GM21723 (cell line): ENCODE measurements at regions not wholly inside any gene's neighbourhood (a gene's known extent, or its start where the extent isn't known, plus 50 kb on each side); places are given as distances from the start of the nearest gene placed in this dataset.
"Not testable (repeated sequence)": the region's sequence is repeated elsewhere in the genome, so short reads cannot be mapped to it uniquely, and the experiment has no call there.

Source experiments
- ATAC-seq: cut with Tn5 transposase; IDR thresholded peaks from one replicate; pipeline ENCODE4 v1.9.1; 2021; ENCODE audit warnings: mild to moderate bottlenecking, moderate library complexity; ENCODE audit not compliant: unreplicated experiment

DNA sequence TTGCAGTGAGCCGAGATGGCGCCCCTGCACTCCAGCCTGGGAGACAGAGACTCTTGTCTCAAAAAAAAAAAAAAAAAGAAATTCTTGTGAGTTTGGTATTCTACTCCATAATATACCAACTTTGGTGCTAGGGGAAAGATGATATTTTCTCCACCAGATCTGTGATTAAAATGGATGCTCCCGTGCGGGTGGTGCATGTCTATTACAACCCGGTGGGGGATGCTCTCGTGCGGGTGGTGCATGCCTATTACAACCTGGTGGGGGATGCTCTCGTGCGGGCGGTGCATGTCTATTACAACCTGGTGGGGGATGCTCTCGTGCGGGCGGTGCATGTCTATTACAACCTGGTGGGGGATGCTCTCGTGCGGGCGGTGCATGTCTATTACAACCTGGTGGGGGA lies 244.1 kb upstream of the RGMA start:
- ATAC-seq, result not testable (repeated sequence)

DNA sequence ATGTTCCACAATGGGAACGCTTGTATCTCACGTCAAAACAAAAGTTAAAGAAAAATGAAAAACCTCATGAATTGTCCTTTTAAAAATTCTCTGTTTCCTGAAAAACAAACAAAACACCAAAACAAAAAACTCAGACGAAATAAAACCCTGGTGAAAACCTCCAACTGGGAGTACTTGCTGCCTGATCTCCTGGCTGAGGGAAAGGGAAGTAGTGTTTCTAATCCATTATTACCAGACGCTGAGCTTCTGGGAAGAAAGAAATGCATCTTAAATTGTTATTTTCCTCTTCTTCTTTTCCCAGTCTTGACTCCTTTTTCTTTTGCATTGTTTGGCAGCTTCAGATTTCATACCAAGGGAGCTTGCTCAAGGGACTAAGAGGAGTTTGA lies 243.2 kb upstream of the RGMA start:
- no peak for ATAC-seq

DNA sequence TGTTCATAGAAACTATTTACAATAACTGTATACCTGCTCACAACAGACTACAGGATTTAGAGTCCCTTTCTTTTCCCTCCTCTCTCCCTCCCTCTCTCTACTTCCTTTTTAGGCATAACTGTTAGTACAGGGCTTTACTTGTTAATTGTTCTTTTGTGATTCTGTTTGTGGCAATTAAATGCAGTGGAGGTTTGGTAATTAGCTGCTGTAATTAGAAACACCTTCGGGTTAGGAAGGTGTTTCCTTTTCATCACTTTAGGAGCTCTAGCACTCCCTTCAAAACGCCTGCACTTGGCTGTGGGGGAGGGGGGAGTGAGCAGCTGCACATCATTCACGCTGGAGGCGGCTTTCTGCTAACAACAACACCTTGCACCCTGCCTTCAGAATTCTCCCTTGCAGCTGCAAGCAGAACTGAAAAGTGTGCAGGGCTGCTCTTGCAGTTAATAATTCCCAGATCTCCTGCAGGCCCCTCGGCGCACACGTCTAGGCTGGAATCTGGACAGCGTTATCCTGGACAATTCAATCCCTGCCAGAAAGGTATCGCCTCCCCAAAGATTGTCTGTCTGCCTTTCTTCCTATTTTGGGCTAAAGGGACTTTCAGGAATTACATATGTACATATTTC lies 242.6 kb upstream of the RGMA start:
- no peak for ATAC-seq

DNA sequence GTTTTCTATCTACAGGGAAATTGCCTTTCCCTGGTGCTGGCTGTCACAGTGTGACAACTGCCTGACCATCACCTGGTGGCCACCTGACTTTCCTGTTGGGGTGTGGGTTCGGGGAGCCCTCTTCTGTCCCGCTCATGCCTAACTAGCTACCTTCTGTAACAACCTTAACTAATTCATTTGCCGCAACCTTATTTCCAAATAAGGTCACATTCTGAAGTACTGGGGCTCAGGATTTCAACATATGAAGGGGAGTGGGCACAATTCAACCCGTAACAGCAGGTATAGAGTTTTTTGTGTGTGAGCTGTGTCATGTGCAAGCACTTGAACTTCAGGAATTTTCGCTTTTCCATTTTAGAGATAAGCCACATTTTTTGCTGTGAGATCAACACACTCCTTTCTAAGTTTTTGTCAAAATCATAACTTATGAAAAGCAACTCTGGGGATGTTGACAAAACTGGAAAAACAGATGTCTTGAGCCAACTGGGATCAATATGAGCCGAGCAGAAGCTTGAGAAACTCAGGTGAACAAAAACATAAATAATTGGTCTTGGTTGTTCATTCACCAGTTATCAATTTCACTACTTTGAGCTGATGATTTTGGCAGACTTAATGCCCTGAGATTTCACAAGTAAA lies 242.0 kb upstream of the RGMA start:
- ATAC-seq, result no peak

DNA sequence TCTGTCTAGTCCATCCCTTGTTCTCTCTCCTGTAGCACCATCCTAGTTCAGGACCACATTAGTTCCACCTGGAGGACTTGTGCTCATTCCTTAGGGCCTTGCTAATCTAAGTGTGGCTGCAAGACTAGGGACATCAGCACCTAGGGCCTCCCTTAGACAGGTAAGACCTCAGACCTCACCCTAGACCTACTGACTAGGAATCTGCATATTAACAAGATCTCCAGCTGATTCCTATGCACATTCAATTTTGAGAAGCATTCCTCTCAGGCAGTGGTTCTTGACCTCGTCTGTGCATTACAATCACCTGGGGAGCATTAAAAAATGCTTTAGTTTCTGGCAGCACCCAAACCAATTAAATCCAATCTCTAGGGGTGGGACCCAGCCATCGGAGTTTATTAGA lies 238.4 kb upstream of the RGMA start:
- ATAC-seq, result no peak

DNA sequence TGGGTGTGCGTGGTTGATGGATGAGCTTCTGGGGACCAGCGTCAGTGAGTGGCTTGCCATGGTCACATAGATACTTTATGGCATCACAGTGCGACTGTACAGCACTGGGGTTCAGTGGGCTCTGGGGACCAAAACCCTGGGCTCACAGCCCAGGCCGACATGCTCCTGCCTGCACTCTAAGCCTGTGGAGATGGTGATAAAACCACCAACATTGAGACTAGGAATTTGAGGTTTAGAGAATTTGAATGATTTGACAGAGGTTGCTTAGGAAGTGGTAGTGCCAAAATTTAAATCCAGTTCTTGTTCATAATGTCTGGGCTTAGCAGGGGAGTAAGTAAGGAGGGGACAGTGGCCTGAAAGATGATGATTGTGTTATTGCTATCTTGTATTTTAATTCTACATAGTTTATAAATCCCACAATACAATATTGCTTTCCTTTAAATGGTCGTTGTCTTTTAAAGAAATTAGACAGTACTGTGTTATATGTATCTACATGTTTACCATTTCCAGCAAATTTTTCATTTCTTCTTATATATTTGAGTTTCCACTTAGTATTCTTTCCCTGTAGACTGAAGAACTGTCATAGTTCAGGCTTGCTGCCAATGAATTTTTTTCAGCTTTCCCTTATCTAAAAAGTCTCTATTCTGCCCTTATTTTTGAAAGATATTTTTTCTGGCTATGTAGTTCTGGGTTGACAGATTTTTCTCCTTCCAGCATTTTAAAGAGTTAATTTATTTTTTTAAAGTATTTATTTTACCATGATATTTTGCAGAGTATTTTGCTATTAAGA lies 235.4 kb upstream of the RGMA start:
- ATAC-seq, result no peak

DNA sequence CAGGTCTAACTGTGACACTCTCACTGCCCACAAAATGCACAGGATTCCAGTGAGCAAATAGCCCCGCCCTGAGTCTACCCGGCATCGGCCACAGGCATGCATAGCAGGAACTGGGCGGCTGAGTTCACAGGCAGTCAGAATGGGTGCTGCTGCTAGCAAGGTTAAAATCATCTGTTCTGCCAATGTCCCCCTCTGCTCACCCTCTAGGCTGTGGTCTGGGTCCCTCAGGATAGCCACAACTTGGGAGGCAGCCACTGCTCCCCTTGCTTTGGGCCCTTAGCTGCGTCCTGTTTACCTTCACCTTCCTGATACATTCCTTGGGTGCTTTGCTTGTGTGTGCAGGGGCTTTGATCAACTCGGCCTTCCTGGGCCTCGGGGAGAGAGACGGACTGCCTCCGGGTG lies 232.9 kb upstream of the RGMA start:
- ATAC-seq, result no peak

DNA sequence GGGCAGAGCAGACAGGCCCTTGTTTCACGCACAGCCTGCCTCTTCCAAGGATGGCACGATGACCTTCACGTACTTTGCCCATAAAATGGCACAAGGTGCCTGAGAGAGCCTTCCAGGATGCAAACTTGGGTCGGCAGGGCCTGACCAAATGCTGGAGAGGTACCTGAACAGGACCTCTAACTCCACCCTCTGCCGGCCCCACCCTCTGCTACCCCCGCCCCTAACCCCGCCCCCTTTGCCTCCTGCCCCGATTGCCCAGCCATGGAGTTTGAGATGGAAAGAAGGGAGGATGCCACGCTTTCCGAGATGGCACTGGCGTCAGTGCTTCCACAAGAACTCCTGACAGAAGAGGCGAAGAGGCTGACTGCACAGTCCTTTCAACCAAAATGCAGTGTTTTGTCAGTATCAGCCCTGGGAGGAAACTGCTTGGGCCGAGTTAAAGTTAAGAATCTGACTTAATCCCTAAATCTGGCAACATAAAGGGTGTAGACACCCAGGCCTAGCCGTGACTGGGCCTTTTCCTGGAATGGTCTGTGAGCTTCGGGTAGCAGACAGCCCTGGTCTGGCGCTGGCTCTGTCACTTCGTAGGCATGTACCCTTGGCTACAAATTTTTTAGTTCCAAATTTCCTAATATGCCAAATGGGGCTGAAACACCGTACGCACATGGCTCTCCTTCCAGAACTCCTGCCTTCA lies 230.3 kb upstream of the RGMA start:
- ATAC-seq, result no peak

DNA sequence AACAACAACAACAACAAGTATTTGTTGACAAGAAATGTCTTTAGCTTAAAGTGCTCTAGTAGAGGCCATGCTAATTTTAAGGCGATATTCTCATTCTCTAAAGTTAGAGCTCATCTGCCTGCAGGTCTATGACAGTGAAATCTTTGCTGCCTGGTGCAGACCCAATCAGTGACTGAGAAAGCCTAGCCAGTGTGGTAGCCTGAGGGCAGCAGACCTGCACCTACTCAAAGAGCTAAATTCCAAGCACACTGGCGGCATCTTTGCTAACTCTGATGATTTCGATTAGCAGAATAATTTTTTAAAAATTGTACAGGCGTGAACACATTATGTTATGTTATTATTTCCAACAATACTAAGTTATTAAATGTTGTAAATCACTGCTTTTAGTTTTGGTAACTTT lies 228.8 kb upstream of the RGMA start:
- no peak for ATAC-seq

DNA sequence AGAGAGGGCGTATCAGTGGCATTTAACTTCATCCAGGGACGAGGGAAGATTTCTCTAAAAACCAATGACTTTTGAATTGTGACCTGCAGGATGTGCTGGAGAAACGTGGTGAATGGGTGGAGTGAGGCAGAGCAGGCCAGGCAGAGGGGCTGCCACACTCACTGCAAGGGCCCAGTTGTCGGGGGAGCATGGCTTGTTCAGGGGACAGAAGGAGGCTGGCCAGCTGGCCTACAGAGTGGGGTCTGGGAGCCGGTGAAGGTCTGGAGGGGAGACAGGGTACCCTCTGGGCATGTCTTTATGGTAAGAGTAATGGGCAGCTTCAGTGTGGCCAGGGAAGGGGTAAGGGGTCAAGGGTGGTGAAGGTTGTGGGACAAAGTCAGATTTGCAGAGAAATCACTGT lies 225.2 kb upstream of the RGMA start:
- ATAC-seq, result no peak

DNA sequence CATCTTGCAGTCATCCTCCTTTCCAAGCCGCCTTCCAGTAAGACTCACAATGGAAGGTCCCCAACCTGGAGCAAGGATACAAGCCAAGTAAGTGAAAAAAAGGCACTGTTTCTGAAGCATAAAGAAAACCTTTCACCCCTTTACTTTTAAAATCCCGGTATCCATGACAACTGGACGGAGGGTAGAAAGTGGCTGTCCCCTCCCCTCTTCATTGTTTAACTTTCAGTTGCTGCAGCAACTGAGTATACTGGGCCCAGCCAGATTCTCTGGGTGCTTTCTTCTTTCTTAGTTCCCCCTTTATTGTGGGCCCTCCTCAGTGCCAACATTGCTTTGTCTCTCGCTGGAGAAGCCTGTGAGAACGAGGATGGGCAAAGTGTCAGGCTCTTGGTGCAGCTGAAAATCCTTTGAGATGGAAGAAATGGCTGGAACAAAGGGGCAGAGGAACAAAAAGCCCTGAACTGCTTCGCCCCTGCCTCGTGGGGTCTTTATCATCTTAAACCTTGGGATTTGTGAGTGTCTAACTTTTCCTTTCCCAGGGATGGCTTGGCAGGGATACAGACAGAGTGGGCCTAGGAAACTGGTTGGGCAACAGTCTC lies 224.0 kb upstream of the RGMA start:
- no peak for ATAC-seq

DNA sequence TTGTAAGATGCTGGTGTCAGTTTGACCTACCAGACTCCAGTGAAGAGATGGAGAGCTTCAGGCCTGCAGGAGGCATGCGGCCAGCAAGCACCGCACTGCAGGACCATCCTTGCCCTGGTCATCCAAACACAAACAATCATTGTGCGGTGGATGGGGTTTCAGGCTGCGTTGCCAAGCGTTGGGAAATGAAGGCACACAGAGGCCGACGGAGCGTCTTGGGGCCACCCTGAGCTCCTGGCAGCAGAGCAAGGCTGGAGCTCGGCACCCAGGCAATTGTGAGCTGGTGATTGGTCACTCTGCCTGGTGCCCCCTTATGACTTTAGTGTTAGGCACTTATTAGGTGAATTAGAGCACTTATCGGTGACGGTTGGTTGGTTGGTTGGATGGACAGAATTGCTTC lies 222.6 kb upstream of the RGMA start:
- ATAC-seq, result no peak

DNA sequence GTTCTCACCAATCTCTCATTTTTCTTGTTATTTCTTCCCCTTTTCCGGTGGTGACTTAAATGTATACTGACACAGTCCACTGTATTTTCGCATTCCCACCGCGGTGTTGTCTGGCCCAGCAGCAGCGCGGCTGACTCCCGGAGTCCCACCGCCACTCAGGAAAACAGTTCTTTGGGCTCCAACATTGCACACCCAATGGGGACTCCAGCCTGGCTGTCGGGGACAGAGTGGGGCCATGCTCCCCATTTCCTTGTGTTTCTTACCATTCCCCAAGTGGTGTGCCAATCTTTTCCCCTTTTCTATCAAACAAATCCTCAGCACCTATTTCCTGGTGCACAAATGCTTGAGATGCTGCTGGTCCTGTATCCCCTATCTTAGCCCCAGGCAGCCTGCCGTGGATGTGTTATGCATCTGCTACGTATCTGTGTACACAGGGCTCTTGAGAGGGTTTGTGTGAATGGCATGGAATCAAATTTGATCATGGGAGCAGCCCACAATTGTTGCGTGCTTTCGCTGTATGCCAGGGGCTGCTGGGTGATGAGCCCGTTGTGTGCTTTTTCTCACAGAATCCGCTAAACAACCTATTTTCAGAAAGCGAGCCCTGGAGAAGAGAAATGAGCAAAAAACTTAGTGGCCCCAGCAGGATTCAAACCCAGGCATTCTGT lies 219.1 kb upstream of the RGMA start:
- no peak for ATAC-seq

DNA sequence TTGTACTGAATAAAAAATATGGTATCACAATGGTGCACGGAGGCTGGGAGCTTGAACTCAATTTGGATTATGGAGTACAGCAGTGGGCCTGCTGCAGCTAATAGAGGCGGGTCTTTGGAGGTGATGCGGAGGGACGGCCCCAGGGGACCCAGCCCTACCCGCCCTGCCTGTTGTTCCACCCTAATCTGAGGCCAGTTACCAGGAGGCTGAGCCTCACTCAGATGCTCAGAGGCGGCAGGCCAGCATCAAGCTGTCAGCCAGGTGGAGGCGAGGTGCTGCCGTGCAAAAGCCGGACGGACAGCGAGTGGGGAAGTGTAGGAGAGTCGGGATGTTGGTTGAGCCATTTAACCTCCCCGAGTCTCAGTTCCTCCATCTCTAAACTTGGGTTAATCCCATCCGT lies 218.5 kb upstream of the RGMA start:
- ATAC-seq, result no peak

DNA sequence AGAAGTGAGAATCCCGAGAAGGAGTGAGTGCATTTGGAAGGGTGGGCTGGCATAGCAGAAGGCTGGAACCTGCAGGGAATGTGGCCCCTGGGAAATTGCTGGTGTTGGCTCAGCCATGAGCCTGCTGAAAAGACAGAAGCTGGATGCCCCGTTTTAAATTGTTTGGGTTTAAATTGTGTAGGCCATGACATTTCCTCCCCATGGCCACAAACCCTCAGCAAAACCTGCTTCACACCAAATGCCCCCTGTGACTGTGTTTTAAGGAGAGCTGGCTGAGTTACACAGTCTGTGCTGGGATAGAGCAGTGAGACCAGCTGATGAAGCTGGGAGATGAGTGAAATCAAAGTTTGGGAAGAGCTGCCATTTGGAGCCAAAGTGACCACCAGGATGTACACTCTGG lies 216.3 kb upstream of the RGMA start:
- ATAC-seq, result no peak

DNA sequence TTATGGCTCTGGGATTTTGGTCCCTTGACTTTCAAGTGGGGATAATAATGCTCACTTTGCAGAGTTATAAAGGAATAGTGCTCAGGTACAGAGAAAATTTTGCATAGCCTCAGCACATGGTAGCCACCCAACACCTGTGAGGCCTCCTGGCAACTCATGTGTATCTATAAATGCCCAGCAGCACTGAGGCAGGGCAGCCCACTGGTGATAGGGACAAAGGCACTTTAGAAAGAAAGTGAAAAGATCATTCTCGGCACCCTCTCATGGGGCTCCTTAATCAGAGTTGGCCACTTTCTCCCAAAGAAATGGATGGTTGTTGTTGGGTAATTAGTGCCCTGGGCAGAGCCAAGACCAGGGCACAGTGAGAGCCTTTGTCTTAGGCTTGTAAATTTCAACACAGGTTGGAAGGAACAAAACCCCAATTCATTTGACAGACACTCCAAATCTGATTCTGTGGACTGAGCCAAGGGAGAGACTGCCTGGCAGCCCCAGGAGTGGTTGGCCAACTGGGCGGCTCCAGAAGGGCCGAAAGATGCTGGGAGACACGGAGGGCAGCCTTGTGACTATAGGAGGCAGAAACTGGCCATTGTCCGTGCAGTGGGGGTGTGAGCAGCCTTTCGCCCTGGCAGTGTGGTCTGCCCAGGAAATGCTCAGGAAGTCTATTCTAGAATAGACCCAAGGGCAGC lies 213.2 kb upstream of the RGMA start:
- ATAC-seq, result no peak

DNA sequence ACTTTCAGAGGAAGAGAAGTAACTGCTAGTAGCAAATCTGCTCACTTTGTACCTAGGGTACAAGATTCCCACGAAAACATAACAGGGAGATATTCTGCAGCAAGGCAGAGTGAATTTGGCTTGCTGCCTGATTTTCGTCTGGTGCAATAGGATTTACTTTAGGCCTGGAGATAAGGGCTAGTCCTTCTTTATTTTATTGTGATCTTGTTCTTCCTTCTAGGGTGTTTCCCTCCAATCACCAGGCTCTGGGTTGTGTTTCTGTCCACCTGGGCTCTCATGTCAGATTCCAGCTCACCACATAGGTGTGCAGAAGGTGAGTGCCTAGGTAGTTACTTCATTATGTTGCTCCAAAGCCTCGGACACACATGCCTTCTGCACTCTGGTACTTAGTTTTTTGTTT lies 211.8 kb upstream of the RGMA start:
- no peak for ATAC-seq

DNA sequence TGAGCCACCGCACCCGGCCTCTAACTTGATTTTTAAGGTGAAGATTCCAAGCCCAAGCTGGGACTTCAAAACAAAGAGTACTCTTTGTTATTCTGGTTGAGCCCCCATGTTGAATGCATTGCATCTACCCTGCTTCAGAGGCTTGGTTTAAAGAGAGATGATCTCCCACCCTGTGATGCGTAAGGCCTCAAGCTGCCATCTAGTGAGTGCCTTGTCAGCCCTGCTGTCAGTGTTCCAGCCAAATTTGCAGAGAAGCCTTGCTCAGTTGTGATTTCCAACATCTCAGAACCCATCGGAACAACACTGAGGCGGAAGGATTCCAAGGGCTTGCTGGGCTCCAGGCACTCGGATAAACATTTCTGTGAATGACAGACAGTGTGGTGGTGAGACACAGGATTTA lies 210.7 kb upstream of the RGMA start:
- no peak for ATAC-seq

DNA sequence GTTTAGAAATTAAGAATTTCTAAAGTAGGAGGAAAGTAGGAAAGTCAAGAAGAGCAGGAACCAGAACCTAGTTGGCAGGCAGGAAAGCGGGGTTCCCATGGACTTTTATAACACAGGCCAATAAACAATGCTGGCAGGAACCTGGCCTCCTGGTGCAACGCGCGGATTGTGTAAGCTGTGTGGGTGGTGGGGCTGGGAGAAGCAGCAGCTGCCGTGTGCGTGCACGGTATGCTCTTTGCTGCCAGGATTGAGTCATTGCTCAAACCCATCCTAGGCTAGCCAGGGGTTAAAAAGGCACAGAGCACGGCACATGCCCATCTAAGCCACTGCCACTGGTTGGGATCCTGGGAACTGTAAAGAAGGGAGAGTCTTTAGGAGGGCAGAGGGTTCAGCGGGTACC lies 209.9 kb upstream of the RGMA start:
- no peak for ATAC-seq

DNA sequence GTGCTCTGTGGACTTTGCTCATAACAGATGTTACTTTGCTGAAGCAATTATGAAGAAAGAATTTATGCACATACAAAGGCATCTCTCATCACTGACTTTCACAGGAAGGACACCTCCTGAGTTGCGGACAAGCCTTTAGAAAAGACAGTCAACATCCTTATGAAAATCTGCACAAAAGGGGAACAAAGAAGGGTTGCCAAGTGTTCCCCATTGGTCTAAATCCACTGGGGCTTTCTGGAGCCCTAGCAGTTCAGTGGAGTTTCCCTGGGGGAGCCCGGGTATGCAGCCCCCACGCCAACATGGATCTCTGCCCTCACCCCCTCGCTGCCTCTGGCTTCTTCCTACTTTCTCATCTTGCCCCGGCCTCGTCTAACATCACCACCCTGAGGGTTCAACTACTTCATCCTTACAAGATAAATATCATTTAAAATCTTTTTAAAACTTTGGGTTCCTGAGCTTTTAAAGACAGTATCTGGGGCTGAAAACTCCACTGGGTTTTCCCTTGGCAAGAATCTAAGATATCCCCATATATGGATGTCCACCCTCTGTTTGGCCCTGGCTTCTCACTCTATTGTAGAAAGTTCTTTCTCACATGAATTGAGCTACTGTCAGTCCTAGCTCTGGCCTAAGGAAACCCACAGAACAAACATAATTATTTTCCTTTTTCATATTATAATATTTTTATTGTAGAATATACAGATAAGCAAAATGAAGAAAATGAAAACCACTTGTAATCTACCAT lies 207.9 kb upstream of the RGMA start:
- no peak for ATAC-seq
